ENCODE measurements at regions not wholly inside any gene's neighbourhood (a gene's known extent, or its start where the extent isn't known, plus 50 kb on each side); places are given as distances from the start of the nearest gene placed in this dataset.

- ChIA-PET CTCF (no interaction called here), POLR2A (no interaction called here)
- Mint-ChIP-seq H3K4me3 (no peak overlapping the region), H3K4me1 (ENCODE audit: low read depth) (no peaks in the 10 kb centered on the region), H3K27me3 (no peaks in the 10 kb centered on the region), H3K36me3 (ENCODE audit: low read depth) (no peaks in the 10 kb centered on the region), H3K9me3 (peaks cover 7% of the 10 kb centered on the region), H3K27ac (no peak overlapping the region)
- no peaks in the 10 kb centered on the region for H3K4me1 ChIP-seq (ENCODE audit: insufficient read depth, low read length)
- H3K27ac ChIP-seq (ENCODE audit: low read depth in 1 of 2, low read length in 2 of 2): no peak overlapping the region
- H3K9me3 ChIP-seq (ENCODE audit: control insufficient read depth in 1 of 2, insufficient read depth in 1 of 2, low read length in 2 of 2): peaks cover 0 to 2% of the 10 kb centered on the region in 2 experiments
- no peaks in the 10 kb centered on the region for H3K27me3 ChIP-seq (ENCODE audit: control insufficient read depth in 1 of 2, insufficient read depth in 2 of 2, low read length in 2 of 2)
- no peak overlapping the region for H3K4me3 ChIP-seq (ENCODE audit: low read length)
- DNase-seq: no peak
- TF ChIP-seq CTCF (IDR thresholded peaks at IDR 0.05): no peak
- H3K36me3 ChIP-seq (ENCODE audit: insufficient read depth, low read length): no peaks in the 10 kb centered on the region
- intact Hi-C loops (cut with DNase I, micrococcal nuclease): no loop called here
- no peak for ATAC-seq (ENCODE audit: poor library complexity)
Measured at GRCh38 chr16:64586781-64587180, 535.1 kb downstream of the CDH11 start.

GRCh38 chr16:64585367-64585766, 536.5 kb downstream of the CDH11 start:
- Histone ChIP-seq H3K36me3 (ENCODE audit: insufficient read depth, low read length) (no peaks in the 10 kb centered on the region), H3K27ac (ENCODE audit: low read depth in 1 of 2, low read length in 2 of 2) (no peak overlapping the region), H3K4me1 (ENCODE audit: insufficient read depth, low read length) (no peaks in the 10 kb centered on the region), H3K27me3 (ENCODE audit: control insufficient read depth in 1 of 2, insufficient read depth in 2 of 2, low read length in 2 of 2) (no peaks in the 10 kb centered on the region), H3K9me3 (ENCODE audit: control insufficient read depth in 1 of 2, insufficient read depth in 1 of 2, low read length in 2 of 2) (peaks cover 0 to 3% of the 10 kb centered on the region in 2 experiments), H3K4me3 (ENCODE audit: low read length) (no peak overlapping the region)
- no peak overlapping the region for H3K4me3 Mint-ChIP-seq
- intact Hi-C loops (cut with DNase I, micrococcal nuclease): no loop called here
- ChIA-PET CTCF (no interaction called here), POLR2A (no interaction called here)
- DNase-seq: no peak
- no peak overlapping the region for H3K27ac Mint-ChIP-seq
- no peaks in the 10 kb centered on the region for H3K4me1 Mint-ChIP-seq (ENCODE audit: low read depth)
- H3K27me3 Mint-ChIP-seq: no peaks in the 10 kb centered on the region
- no peak for ATAC-seq (ENCODE audit: poor library complexity)
- H3K9me3 Mint-ChIP-seq: peaks cover 7% of the 10 kb centered on the region
- H3K36me3 Mint-ChIP-seq (ENCODE audit: low read depth): no peaks in the 10 kb centered on the region
- TF ChIP-seq CTCF (IDR thresholded peaks at IDR 0.05): no peak

- Histone ChIP-seq H3K4me1 (ENCODE audit: insufficient read depth, low read length) (no peaks in the 10 kb centered on the region), H3K9me3 (ENCODE audit: control insufficient read depth in 1 of 2, insufficient read depth in 1 of 2, low read length in 2 of 2) (peaks cover 0 to 3% of the 10 kb centered on the region in 2 experiments), H3K36me3 (ENCODE audit: insufficient read depth, low read length) (no peaks in the 10 kb centered on the region), H3K4me3 (ENCODE audit: low read length) (no peak overlapping the region), H3K27ac (ENCODE audit: low read depth in 1 of 2, low read length in 2 of 2) (no peak overlapping the region), H3K27me3 (ENCODE audit: control insufficient read depth in 1 of 2, insufficient read depth in 2 of 2, low read length in 2 of 2) (no peaks in the 10 kb centered on the region)
- TF ChIP-seq CTCF (IDR thresholded peaks at IDR 0.05): no peak
- POLR2A ChIA-PET: no interaction called here
- no peaks in the 10 kb centered on the region for H3K4me1 Mint-ChIP-seq (ENCODE audit: low read depth)
- peaks cover 9% of the 10 kb centered on the region for H3K9me3 Mint-ChIP-seq
- intact Hi-C loops (cut with DNase I, micrococcal nuclease): no loop called here
- H3K27ac Mint-ChIP-seq: no peak overlapping the region
- CTCF ChIA-PET: no interaction called here
- H3K4me3 Mint-ChIP-seq: no peak overlapping the region
- DNase-seq: no peak
- no peak for ATAC-seq (ENCODE audit: poor library complexity)
- no peaks in the 10 kb centered on the region for H3K27me3 Mint-ChIP-seq
- no peaks in the 10 kb centered on the region for H3K36me3 Mint-ChIP-seq (ENCODE audit: low read depth)
Measured at GRCh38 chr16:64580558-64580957, 541.3 kb downstream of the CDH11 start.

All from CD4-positive, alpha-beta T cell (primary cell).